CD4-positive, alpha-beta T cell treated with Interleukin-17A for 4 hours (primary cell): ENCODE measurements at regions not wholly inside any gene's neighbourhood (a gene's known extent, or its start where the extent isn't known, plus 50 kb on each side); places are given as distances from the start of the nearest gene placed in this dataset.

ENCODE experiments used
- DNase-seq: peaks from one replicate; pipeline ENCODE4 v3.0.0-alpha.2; 2020; ENCODE audit warnings: mixed read lengths

- no peak for DNase-seq
These were observed 141.1 kb upstream of the MGMT start for GRCh38 chr10:129325893-129326292.

DNA sequence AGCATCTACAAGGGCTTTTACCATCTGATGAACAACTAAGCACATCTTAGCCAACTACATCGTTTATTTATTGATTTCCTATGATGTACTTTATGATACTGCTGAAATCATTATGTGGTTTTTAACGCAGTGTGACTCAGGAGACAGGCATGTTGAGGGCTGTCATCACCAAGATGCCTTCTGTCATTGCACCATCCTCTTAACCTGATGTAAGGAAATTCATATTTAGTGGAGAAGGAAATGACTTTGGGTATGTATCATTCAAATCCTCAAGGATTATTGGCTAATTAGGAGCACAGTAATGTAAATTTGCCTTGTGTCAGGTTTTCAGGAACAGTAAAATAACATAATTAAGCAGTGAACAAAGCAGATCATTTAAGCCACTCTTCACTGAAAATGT is 138.5 kb upstream of the MGMT start:
- no peak for DNase-seq

- no peak for DNase-seq
These were observed 137.5 kb upstream of the MGMT start for GRCh38 chr10:129329385-129330055.

DNA sequence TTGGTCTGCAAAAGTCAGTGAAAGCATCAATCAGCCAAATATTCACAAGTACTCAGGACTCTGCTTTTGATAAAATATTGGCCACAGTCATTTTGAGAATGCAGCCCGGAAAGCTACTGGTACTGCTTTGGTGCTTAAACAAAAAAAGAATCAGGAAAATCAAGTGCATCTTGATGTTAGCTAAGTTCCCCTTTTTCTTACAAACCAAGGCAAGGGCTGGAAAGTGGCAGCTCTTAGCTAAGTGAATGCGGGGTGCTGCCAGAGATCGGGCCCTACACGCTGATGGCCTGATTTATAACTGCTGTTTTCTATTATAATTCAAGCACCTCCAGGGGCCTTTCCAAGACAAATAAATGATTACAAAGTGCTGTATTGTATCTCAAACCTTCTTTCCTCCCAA is 136.8 kb upstream of the MGMT start:
- no peak for DNase-seq

DNA sequence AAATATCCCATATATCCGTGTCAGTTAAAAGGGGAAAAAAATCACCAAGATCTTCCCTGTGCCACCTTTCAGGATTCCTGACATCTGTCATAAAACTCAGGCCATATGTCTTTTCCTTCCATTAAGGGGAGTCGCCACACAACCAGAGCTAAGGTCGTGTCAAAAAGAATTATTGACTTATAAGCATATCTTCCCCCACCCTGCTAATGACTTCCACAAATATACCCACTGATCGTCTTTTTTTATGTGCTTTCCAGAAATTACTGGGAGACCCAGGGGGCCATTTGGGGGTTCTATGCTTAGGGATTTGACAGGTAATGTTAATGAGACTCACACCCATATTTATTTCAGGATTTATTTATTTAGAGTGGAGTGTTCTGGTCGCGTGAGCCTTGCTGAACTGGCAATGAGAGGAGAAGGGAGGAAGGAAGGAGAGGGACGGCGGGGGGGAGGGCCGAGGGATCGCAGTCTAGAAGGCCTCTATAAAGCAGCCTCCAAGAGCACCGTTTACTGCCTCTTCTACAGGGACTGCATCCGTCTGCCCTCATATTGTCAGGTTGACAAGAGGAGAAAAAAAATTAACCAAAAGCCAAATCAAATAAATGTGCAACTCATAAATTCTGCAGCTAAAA is 135.7 kb upstream of the MGMT start:
- DNase-seq = no peak

- no peak for DNase-seq
These were observed 135.2 kb upstream of the MGMT start for GRCh38 chr10:129331839-129332220.

- peak; percentile 32 for DNase-seq
These were observed 134.6 kb upstream of the MGMT start for GRCh38 chr10:129332476-129332875.

GRCh38 chr10:129333706-129334105 is 133.3 kb upstream of the MGMT start:
- no peak for DNase-seq

GRCh38 chr10:129334266-129334665 is 132.8 kb upstream of the MGMT start:
- no peak for DNase-seq

- no peak for DNase-seq
These were observed 131.6 kb upstream of the MGMT start for GRCh38 chr10:129335396-129335795.

- no peak for DNase-seq
These were observed 131.1 kb upstream of the MGMT start for GRCh38 chr10:129335942-129336341.

DNA sequence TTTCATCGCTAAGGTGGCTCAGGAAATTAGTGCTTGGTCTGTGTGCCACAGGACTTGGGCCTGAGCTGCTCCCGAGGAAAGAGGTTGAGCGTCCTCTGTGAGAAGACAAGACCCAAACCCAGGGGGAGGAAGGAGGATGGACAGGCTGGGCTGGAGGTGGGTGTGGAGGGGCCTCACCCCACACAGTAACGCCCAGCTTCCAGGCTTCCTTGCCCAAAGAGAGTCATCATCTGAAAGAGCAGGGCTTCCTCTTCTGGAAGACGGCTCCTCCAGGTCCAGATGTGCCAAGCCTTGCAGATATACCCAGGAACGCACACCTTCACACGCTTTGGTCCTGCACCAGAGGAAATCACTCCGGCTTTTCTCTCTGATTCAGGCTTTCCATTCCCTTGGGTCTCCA is 127.8 kb upstream of the MGMT start:
- DNase-seq = no peak

DNA sequence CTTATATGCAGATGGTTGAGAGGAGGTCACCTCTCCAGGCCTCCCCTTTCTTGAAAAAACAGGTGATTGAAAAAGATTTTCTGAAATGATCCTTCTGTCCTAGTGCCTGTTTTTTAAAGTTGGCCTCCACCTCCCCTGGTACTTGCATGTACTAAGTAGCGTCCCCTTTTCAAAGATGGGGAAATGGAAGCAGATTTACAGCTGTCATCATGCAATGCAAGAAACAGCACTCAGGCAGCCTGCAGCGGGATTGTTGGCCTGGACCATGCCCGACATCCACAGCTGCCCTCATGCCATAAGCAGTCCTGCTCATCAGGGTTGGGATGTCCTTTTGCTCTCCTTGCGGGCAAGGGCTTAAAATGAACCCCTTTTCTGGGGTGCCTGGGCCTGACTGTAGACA is 127.2 kb upstream of the MGMT start:
- no peak for DNase-seq

DNA sequence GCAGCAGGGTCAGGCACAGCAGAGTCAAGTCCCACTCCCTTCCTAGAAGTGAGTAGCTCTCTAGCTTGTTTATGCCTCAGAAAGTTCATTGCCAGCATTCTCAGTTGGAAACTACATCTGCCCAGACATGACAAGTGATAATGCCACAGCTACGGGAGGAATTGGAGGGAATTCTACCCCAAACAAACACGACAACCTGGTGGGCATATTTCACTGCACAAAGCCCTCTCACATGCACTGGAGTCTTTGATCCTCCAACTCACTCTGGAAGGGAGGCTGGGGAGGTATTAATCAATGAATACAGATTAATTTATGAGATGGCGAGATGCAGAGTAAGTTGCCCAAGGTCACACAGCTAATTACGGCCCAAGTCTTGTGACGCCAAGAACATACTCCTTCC is 126.0 kb upstream of the MGMT start:
- no peak for DNase-seq

GRCh38 chr10:129342385-129342784 is 124.7 kb upstream of the MGMT start:
- DNase-seq = no peak

DNA sequence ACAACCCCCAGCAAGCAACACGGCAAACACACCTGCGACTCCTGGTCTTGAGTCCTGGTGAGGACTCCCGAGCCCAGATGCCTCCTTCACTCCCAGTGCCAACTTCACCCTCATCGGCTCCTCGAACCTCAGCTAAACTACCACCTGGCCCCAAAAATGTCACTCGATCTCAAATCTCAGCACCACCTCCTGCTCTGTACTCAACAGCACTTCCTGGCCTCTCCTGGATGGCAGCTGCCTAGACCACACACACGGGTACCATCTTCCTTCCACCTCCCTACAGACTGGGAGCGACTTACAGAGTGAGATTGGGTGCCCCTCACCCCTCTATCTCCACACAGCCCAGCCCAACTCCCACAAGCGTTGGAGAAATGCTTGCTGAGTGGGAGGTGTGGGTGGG is 123.9 kb upstream of the MGMT start:
- no peak for DNase-seq

- DNase-seq = no peak
These were observed 122.9 kb upstream of the MGMT start for GRCh38 chr10:129344103-129344502.

GRCh38 chr10:129344731-129345355 is 122.2 kb upstream of the MGMT start:
- no peak for DNase-seq

- DNase-seq = no peak
These were observed 121.3 kb upstream of the MGMT start for GRCh38 chr10:129345763-129346162.

DNA sequence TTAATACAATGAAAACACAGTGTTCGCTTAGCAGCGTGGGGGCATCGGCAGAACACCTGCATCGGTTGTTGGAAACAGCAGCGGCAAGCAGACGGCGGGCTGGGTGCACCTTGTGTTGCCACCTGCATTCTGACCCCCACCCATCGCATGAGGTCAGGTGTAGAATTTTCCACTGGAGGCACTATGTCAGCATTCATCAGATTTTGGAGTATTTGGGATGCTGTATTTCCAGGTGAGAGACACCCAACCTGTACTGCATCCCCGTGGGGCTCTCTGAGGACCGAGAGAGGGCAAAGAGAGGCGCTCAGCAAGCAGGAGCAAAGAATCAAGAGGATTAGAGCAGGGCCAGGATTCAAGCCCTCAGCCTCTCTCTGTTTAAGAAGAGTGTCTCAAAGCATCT is 116.4 kb upstream of the MGMT start:
- DNase-seq = no peak

DNA sequence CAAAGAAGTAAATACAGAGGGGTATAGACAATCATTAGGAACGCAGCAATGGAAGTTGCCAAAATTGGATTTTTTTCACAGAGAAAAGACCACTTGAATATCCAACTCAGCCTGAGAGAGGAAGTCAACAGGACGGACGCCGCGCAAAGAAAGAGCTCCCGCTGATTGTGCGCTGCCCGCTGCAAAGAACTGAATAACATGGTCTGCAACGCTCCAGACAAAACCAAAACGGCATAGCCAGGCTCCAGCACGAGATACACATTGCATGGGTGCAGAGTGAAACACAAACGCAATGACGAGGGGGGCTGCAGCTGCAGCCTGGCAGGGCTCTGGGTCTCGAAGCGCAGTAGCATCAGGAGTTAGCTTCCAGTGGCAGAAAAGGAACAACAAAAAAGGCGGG is 113.9 kb upstream of the MGMT start:
- DNase-seq = no peak

- no peak for DNase-seq
These were observed 107.0 kb upstream of the MGMT start for GRCh38 chr10:129360046-129360445.

DNA sequence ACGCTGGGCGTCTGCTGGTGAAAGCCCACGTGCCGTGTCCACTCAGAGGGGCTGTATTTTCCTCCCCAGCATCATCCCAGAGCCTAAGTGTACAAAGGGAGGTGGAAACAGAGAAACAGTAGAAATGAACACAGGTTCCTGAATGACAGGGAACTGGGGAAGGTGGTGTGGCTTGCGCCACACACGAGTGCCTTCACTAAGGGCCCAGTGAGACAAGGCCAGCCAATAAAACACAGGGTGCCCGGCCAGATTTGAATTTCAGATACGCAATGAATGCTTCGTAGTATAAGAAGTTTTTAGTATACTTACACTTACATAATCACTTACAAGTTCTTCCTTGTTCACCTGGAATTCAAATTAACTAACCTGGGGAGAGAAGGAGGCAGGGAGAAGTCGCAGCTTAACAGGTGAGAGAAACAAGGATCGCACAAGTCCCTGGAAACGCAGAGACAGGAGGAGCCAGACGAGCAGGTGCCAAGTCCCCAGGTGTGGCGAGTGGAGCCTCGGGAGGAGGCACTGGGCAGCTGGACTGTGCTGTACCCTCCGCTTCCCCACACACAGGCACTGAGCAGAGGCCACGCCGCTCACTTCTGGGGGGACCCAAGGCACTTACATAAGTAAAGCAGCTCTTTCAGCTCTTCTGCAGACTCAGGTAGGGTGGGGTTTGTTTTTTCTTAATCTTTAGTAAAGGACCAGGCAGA is 105.2 kb upstream of the MGMT start:
- DNase-seq = no peak

DNA sequence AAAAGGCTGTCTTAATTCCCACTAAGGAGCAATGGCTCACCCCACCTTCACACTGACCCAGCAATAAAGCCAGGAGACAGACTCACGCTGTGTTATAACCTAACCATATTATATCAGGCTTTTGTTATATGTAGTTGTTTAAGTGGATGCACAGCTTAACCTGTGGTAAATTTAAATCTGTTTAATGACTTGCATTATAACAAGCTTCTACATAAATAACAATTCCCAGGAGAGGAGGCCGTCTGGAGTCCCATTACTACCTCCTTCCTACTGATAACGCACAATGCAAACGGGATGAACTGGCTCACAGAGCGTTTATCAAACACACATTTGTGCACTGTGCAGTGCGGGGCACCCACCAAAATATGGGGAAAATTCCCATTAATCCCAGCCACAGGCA is 102.1 kb upstream of the MGMT start:
- no peak for DNase-seq
